ENCODE measurements at regions not wholly inside any gene's neighbourhood (a gene's known extent, or its start where the extent isn't known, plus 50 kb on each side); places are given as distances from the start of the nearest gene placed in this dataset.

GRCh38 chr5:8581047-8581446 is 712.1 kb downstream of the MTRR start:
- TF ChIP-seq CTCF (IDR thresholded peaks at IDR 0.05) (no peak), POLR2A (IDR thresholded peaks at IDR 0.05) (no peak)

Measured in heart left ventricle (tissue), 13 donors.